ENCODE measurements at regions not wholly inside any gene's neighbourhood (a gene's known extent, or its start where the extent isn't known, plus 50 kb on each side); places are given as distances from the start of the nearest gene placed in this dataset.

DNA sequence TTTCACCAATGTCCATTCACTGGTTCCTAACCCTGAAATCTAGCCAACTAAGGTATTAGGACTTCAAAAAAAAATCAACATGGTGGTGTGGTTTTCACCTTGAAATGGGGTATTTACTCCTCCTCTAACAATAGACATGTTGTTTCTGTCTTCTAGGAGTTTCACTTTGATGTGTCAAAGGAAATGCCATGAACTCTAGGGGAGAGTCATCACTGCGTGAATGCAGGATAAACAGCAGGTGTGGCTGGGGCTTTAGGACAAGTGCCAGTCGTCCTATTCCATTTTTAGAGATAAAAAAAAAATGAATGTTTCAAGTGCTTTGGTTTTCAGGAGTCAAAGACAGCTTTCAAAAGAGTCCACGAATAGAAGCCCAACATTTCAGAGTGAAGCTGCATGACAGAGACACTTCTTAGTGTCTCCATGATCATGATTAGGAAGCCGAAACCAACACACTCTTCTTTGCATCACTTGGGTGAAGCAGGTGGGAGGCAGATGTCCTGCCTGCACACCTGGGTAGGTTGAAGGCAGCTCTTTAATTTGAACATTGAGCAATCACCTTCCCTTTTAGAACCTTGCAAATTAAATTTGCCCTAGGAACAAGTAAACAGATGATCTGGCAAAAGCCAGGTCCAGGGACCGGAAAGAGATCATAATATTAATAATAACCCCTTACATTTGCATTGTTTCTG is 328.5 kb upstream of the PRDM1 start:
- TF ChIP-seq SP2 (CRISPR knock-in tag; IDR thresholded peaks at IDR 0.05) = no peak
- TF ChIP-seq, protein P1, sequence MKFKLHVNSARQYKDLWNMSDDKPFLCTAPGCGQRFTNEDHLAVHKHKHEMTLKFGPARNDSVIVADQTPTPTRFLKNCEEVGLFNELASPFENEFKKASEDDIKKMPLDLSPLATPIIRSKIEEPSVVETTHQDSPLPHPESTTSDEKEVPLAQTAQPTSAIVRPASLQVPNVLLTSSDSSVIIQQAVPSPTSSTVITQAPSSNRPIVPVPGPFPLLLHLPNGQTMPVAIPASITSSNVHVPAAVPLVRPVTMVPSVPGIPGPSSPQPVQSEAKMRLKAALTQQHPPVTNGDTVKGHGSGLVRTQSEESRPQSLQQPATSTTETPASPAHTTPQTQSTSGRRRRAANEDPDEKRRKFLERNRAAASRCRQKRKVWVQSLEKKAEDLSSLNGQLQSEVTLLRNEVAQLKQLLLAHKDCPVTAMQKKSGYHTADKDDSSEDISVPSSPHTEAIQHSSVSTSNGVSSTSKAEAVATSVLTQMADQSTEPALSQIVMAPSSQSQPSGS (CRISPR knock-in tag; IDR thresholded peaks at IDR 0.05) = no peak
- no peak for TF ChIP-seq ZSCAN29 (CRISPR knock-in tag; conservative IDR thresholded peaks at IDR 0.05)
- TF ChIP-seq NFIC (IDR thresholded peaks at IDR 0.05; ENCODE audit: low read length) = peak; percentile 72; the same call in 1 of the 2 replicates
